Mesendoderm (in vitro differentiated cells): ENCODE measurements at regions not wholly inside any gene's neighbourhood (a gene's known extent, or its start where the extent isn't known, plus 50 kb on each side); places are given as distances from the start of the nearest gene placed in this dataset.
A peak's percentile ranks its signal among the peaks of the same experiment; 100 is the strongest.

Source experiments
- DNase-seq: peaks from one replicate; pipeline ENCODE4 v3.0.0; 2013
- H2AK5ac ChIP-seq: 2 replicates; pipeline ENCODE4 v1.6.1; 2013; ENCODE audit warnings: low read length, inconsistent platforms
- H2BK120ac ChIP-seq: 2 replicates; pipeline ENCODE4 v1.6.1; 2013; ENCODE audit warnings: low read depth, mild to moderate bottlenecking, low read length, moderate library complexity, mixed read lengths
- H2BK15ac ChIP-seq: replicated peaks from 2 replicates; pipeline ENCODE4 v1.6.1; 2013; ENCODE audit warnings: low read depth, mild to moderate bottlenecking, moderate library complexity
- H2BK5ac ChIP-seq: 2 replicates; pipeline ENCODE4 v1.6.1; 2013; ENCODE audit warnings: low read length, inconsistent platforms
- H3K18ac ChIP-seq: 2 replicates; pipeline ENCODE4 v1.6.1; 2013; ENCODE audit warnings: mild to moderate bottlenecking, low read length, mixed read lengths
- H3K23ac ChIP-seq: one replicate; pipeline ENCODE4 v1.6.1; 2013; ENCODE audit warnings: low read length
- H3K27ac ChIP-seq: 2 replicates; pipeline ENCODE4 v1.5.1; 2013; ENCODE audit warnings: low read depth, mild to moderate bottlenecking, inconsistent platforms, low read length, moderate library complexity
- H3K27me3 ChIP-seq: 2 replicates; pipeline ENCODE4 v1.6.1; 2013; ENCODE audit warnings: low read length, control low read depth, mild to moderate bottlenecking, inconsistent platforms; ENCODE audit not compliant: insufficient read depth, poor library complexity
- H3K36me3 ChIP-seq: 2 replicates; pipeline ENCODE4 v1.6.1; 2013; ENCODE audit warnings: low read length, inconsistent platforms; ENCODE audit not compliant: control insufficient read depth, insufficient read depth
- H3K4ac ChIP-seq: one replicate; pipeline ENCODE4 v1.6.1; 2013; ENCODE audit warnings: low read depth, mild to moderate bottlenecking, low read length, moderate library complexity
- H3K4me1 ChIP-seq: 2 replicates; pipeline ENCODE4 v1.6.1; 2013; ENCODE audit warnings: low read depth, low read length, inconsistent platforms; ENCODE audit not compliant: control insufficient read depth
- H3K4me2 ChIP-seq: 2 replicates; pipeline ENCODE4 v1.6.1; 2013; ENCODE audit warnings: low read length
- H3K4me3 ChIP-seq: 2 replicates; pipeline ENCODE4 v1.5.1; 2013; ENCODE audit warnings: mild to moderate bottlenecking, low read length
- H3K56ac ChIP-seq: one replicate; pipeline ENCODE4 v1.6.1; 2013; ENCODE audit warnings: low read length
- H3K79me1 ChIP-seq: 2 replicates; pipeline ENCODE4 v1.6.1; 2013; ENCODE audit warnings: low read length, inconsistent platforms
- H3K79me2 ChIP-seq: 2 replicates; pipeline ENCODE4 v1.6.1; 2013; ENCODE audit warnings: mild to moderate bottlenecking, low read length; ENCODE audit not compliant: control insufficient read depth, insufficient read depth
- H3K9ac ChIP-seq: 2 replicates; pipeline ENCODE4 v1.6.1; 2013; ENCODE audit warnings: low read length, inconsistent platforms
- H4K5ac ChIP-seq: one replicate; pipeline ENCODE4 v1.6.1; 2013; ENCODE audit warnings: low read length
- H4K8ac ChIP-seq: one replicate; pipeline ENCODE4 v1.6.1; 2013; ENCODE audit warnings: low read depth, mild to moderate bottlenecking, control low read depth, low read length, moderate library complexity
- WGBS: extraction: QIAGEN DNeasy Blood & Tissue Kit; methylation state at CpG from one replicate; pipeline ENCODE4 v1.1.7; 2013; ENCODE audit warnings: low lambda C conversion rate, missing lambda C conversion rate; ENCODE audit not compliant: insufficient coverage; ENCODE audit errors: extremely low coverage; 5-methylcytosine and 5-hydroxymethylcytosine counted together

DNA sequence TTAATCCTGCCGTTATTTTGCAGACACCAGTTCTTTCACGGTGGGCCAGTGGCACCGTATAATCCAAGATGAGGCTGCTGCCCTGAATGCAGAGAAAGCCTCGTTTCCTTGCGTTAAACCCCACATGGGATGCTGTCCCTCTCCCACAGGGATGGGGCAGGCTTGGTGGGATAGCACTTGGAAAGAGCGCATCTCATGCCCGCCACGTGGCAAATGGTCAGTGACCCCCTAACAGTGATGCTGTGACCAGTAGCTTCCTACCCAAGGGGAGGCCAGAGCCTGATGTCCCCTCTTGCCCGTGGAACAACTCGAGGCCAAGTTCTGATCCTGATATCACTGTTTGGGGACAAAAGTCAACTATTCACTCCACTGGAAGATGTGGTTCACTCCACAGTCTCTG lies 73.3 kb downstream of the RHOB start:
- H3K27me3 ChIP-seq = no peaks in the 10 kb centered on the region
- no peak overlapping the region for H3K27ac ChIP-seq
- H3K9ac ChIP-seq = no peak overlapping the region
- H3K23ac ChIP-seq = peak overlapping the region; percentile 75
- H3K4me3 ChIP-seq = no peak overlapping the region
- H3K79me1 ChIP-seq = no peaks in the 10 kb centered on the region
- H3K4me2 ChIP-seq = no peak overlapping the region
- no peak overlapping the region for H4K5ac ChIP-seq
- DNase-seq = no peak
- no CpG with 5 or more reads among the region's 10 CpGs for WGBS
- no peak overlapping the region for H3K56ac ChIP-seq
- no peak overlapping the region for H2BK5ac ChIP-seq
- peaks cover 7% of the 10 kb centered on the region for H3K4me1 ChIP-seq
- H3K79me2 ChIP-seq = no peaks in the 10 kb centered on the region
- H3K4ac ChIP-seq = no peak overlapping the region
- H3K18ac ChIP-seq = no peak overlapping the region
- H2BK120ac ChIP-seq = no peak overlapping the region
- no peak overlapping the region for H2AK5ac ChIP-seq
- H4K8ac ChIP-seq = no peak overlapping the region
- H3K36me3 ChIP-seq = no peaks in the 10 kb centered on the region
- no peak overlapping the region for H2BK15ac ChIP-seq

DNA sequence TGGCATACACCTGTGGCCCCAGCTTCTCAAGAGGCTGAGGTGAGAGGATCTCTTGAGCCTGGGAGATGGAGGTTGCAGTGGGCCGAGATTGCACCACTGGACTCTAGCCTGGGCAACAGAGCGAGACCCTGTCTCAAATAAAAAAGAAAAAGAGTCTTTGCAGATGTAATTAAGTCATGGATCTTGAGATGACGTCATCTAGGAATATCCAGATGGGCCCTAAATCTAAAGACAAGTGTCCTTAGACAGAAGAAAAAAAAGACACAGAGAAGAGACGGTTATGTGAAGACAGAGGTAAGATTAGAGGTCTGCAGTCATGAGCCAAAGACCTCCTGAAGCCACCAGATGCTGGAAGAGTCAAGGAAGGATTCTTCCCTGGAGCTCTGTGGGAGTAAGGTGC lies 74.3 kb downstream of the RHOB start:
- Histone ChIP-seq H3K4me2 (no peak overlapping the region), H3K4ac (no peak overlapping the region), H2BK15ac (no peak overlapping the region), H3K79me1 (no peaks in the 10 kb centered on the region), H3K27ac (no peak overlapping the region), H3K18ac (no peak overlapping the region), H3K36me3 (no peaks in the 10 kb centered on the region), H3K27me3 (no peaks in the 10 kb centered on the region), H4K8ac (no peak overlapping the region), H4K5ac (no peak overlapping the region), H3K23ac (no peak overlapping the region), H3K4me1 (peaks cover 11% of the 10 kb centered on the region), H2BK120ac (no peak overlapping the region), H3K4me3 (no peak overlapping the region), H3K56ac (no peak overlapping the region), H3K9ac (no peak overlapping the region), H3K79me2 (no peaks in the 10 kb centered on the region), H2BK5ac (no peak overlapping the region), H2AK5ac (no peak overlapping the region)
- WGBS = no CpG with 5 or more reads among the region's 4 CpGs
- no peak for DNase-seq

DNA sequence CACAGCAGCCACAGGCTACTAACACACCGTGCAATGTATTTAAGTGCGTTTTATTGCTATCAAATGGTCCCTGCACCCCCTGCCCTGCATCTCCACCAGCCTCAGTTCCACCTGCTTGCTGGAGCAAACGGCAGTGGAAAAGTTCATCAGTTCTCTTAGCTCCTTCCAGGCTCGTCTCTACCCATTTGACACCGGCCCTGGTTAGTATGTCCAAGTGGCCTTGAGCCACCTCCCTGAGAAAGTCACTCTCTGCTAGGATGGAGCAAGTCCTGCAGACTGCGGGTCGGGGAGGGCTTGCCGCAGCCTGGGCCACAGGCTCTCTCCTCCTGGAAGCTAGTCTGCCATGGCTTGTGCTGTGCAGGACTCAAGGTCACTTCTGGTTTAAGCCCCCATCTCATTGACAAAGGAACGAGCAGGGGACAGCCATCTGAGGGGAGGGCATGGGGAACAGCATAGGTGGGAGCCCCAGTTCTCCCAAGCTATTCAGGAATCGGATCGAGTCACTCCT lies 74.9 kb downstream of the RHOB start:
- WGBS = no CpG with 5 or more reads among the region's 11 CpGs
- no peak for DNase-seq
- Histone ChIP-seq H3K23ac (no peak overlapping the region), H3K27ac (no peak overlapping the region), H2AK5ac (no peak overlapping the region), H2BK5ac (no peak overlapping the region), H3K4me3 (no peak overlapping the region), H3K4me2 (no peak overlapping the region), H2BK15ac (no peak overlapping the region), H3K18ac (no peak overlapping the region), H2BK120ac (no peak overlapping the region), H3K4ac (no peak overlapping the region), H3K27me3 (no peaks in the 10 kb centered on the region), H3K9ac (no peak overlapping the region), H3K36me3 (no peaks in the 10 kb centered on the region), H3K56ac (no peak overlapping the region), H4K8ac (no peak overlapping the region), H4K5ac (no peak overlapping the region), H3K4me1 (peaks cover 11% of the 10 kb centered on the region), H3K79me1 (no peaks in the 10 kb centered on the region), H3K79me2 (no peaks in the 10 kb centered on the region)

DNA sequence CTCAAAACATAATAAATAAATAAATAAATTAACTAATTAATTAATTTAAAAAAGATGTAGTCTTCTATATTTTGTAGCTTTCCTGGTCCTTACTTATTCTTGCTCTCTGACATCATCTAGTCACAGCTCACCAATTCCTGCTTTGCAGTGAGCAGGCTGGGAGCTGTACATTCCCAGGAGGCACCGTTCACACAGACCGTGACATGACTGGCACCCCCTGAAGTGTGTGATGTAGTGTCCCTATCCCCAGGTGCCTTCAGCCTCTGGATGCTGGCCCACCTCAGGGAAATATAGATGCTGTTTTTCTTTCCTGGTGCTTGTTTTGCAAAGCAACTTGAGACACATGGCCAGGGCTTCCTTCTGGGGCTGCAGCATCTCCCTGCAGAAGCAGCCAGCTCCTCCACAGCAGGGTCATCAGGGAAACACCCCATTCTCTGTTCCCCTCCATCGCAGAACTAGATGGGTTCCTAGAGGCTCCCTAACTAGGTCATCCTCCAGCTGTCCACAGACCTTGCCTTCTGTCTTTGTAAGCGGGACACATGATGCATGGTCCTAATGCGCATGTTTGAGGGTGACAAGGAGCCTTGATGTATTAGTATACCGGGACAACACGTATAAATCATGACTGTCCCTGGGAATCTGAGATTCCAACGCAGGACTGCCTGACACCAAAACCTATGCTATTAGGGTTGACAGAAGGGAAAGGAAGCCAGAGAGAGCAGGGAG lies 76.4 kb downstream of the RHOB start:
- no peak overlapping the region for H3K9ac ChIP-seq
- H2BK120ac ChIP-seq = no peak overlapping the region
- no peak overlapping the region for H3K56ac ChIP-seq
- H3K4me2 ChIP-seq = no peak overlapping the region
- peaks cover 11% of the 10 kb centered on the region for H3K4me1 ChIP-seq
- H4K8ac ChIP-seq = no peak overlapping the region
- no peak overlapping the region for H4K5ac ChIP-seq
- no peak overlapping the region for H3K23ac ChIP-seq
- no peaks in the 10 kb centered on the region for H3K27me3 ChIP-seq
- H3K36me3 ChIP-seq = no peaks in the 10 kb centered on the region
- H2AK5ac ChIP-seq = peak overlapping the region; percentile 15
- H3K4ac ChIP-seq = no peak overlapping the region
- no peak overlapping the region for H3K18ac ChIP-seq
- no peaks in the 10 kb centered on the region for H3K79me2 ChIP-seq
- no peak overlapping the region for H2BK5ac ChIP-seq
- H2BK15ac ChIP-seq = no peak overlapping the region
- whole genome bisulfite sequencing = no CpG with 5 or more reads among the region's 8 CpGs
- no peaks in the 10 kb centered on the region for H3K79me1 ChIP-seq
- H3K4me3 ChIP-seq = no peak overlapping the region
- H3K27ac ChIP-seq = no peak overlapping the region
- DNase-seq = no peak

DNA sequence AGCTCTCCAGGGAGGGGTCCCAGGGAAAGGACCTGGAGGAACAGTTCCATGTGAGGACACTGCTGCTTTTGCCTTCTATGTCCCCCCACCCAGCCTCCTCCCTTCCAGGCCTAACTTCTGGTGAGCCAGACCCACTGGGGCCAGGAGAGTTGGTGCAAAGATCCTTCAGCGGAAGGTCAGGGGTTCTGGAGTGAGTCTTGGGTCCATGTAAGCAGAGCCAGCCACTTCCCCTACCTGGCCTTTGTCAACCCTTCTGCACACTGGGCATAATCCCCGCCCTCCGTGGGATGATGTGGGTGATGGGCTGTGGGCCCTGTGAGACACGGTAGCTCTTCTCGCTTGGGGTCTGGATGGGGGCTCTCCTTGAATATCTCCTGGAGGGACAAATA lies 76.9 kb downstream of the RHOB start:
- Histone ChIP-seq H3K27ac (no peak overlapping the region), H3K4ac (no peak overlapping the region), H2AK5ac (peak overlapping the region; percentile 15), H3K56ac (no peak overlapping the region), H4K5ac (no peak overlapping the region), H4K8ac (no peak overlapping the region), H3K18ac (no peak overlapping the region), H2BK120ac (no peak overlapping the region), H2BK15ac (no peak overlapping the region), H3K36me3 (no peaks in the 10 kb centered on the region), H3K4me2 (no peak overlapping the region), H3K4me3 (no peak overlapping the region), H3K79me1 (no peaks in the 10 kb centered on the region), H3K79me2 (no peaks in the 10 kb centered on the region), H3K4me1 (peaks cover 11% of the 10 kb centered on the region), H3K27me3 (no peaks in the 10 kb centered on the region), H3K23ac (no peak overlapping the region), H3K9ac (no peak overlapping the region), H2BK5ac (no peak overlapping the region)
- no CpG with 5 or more reads among the region's 5 CpGs for WGBS
- no peak for DNase-seq
